Astrocyte (in vitro differentiated cells and primary cell): ENCODE measurements at regions not wholly inside any gene's neighbourhood (a gene's known extent, or its start where the extent isn't known, plus 50 kb on each side); places are given as distances from the start of the nearest gene placed in this dataset.
A peak's percentile ranks its signal among the peaks of the same experiment; 100 is the strongest.

Source experiments
- DNase-seq: peaks from one replicate; pipeline ENCODE4 v3.0.0-alpha.2; 2010; ENCODE audit warnings: low read depth
- FAIRE-seq: peaks from 2 replicates; lab custom pipeline; 2011; peaks lifted over from hg19 to GRCh38; lab: Jason Lieb, UNC
- H2AFZ ChIP-seq: 2 replicates; pipeline ENCODE4 v1.6.0; 2012; ENCODE audit warnings: low read depth, low read length, inconsistent platforms
- H3K27ac ChIP-seq: 2 replicates; pipeline ENCODE4 v1.5.1; 2011; ENCODE audit warnings: low read depth, low read length, inconsistent platforms
- H3K27me3 ChIP-seq: 2 replicates; pipeline ENCODE4 v1.6.0; 2011; ENCODE audit warnings: low read length, inconsistent platforms; ENCODE audit not compliant: insufficient read depth
- H3K36me3 ChIP-seq: 2 replicates; pipeline ENCODE4 v1.5.1; 2011; ENCODE audit warnings: low read length, inconsistent platforms; ENCODE audit not compliant: insufficient read depth
- H3K4me1 ChIP-seq: 2 replicates; pipeline ENCODE4 v1.5.1; 2011; ENCODE audit warnings: low read length, inconsistent platforms; ENCODE audit not compliant: insufficient read depth
- H3K4me2 ChIP-seq: 2 replicates; pipeline ENCODE4 v1.6.0; 2012; ENCODE audit warnings: low read length, inconsistent platforms
- H3K4me3 ChIP-seq: 2 replicates; pipeline ENCODE4 v1.5.1; 2011; ENCODE audit warnings: low read depth, mild to moderate bottlenecking, low read length, inconsistent platforms; ENCODE audit not compliant: insufficient read depth
- H3K79me2 ChIP-seq: 2 replicates; pipeline ENCODE4 v1.6.0; 2012; ENCODE audit warnings: mild to moderate bottlenecking, low read length, inconsistent platforms; ENCODE audit not compliant: insufficient read depth
- H3K9ac ChIP-seq: 2 replicates; pipeline ENCODE4 v1.6.0; 2012; ENCODE audit warnings: mild to moderate bottlenecking, low read length, inconsistent platforms
- H3K9me3 ChIP-seq: 2 replicates; pipeline ENCODE4 v1.5.1; 2012; ENCODE audit warnings: low read depth, mild to moderate bottlenecking, low read length, inconsistent platforms; ENCODE audit not compliant: insufficient read depth
- H4K20me1 ChIP-seq: 2 replicates; pipeline ENCODE4 v1.6.0; 2012; ENCODE audit warnings: low read length, inconsistent platforms; ENCODE audit not compliant: insufficient read depth
- H3K27ac Mint-ChIP-seq: one replicate; pipeline ENCODE4 v1.8.0; 2021; ENCODE audit warnings: mild to moderate bottlenecking, mixed read lengths; ENCODE audit not compliant: unreplicated experiment
- H3K27me3 Mint-ChIP-seq: one replicate; pipeline ENCODE4 v1.8.0; 2021; ENCODE audit warnings: low read depth, mixed read lengths; ENCODE audit not compliant: unreplicated experiment
- H3K36me3 Mint-ChIP-seq: one replicate; pipeline ENCODE4 v1.8.0; 2021; ENCODE audit warnings: low read depth, mixed read lengths; ENCODE audit not compliant: unreplicated experiment
- H3K4me1 Mint-ChIP-seq: one replicate; pipeline ENCODE4 v1.8.0; 2021; ENCODE audit warnings: low read depth, mixed read lengths; ENCODE audit not compliant: unreplicated experiment
- H3K4me3 Mint-ChIP-seq: one replicate; pipeline ENCODE4 v1.8.0; 2021; ENCODE audit warnings: mild to moderate bottlenecking, moderate library complexity, mixed read lengths; ENCODE audit not compliant: unreplicated experiment
- H3K9me3 Mint-ChIP-seq: one replicate; pipeline ENCODE4 v1.8.0; 2021; ENCODE audit warnings: mild to moderate bottlenecking, mixed read lengths; ENCODE audit not compliant: unreplicated experiment
- CTCF ChIP-seq: IDR thresholded peaks from 2 replicates; pipeline ENCODE4 v1.5.1; 2011; ENCODE audit warnings: low read depth, mild to moderate bottlenecking, inconsistent platforms, low read length, moderate library complexity; ENCODE audit not compliant: insufficient read depth
- EZH2 ChIP-seq: IDR thresholded peaks from 2 replicates; pipeline ENCODE4 v1.6.1; 2012; ENCODE audit warnings: mild to moderate bottlenecking, low read length, inconsistent platforms; ENCODE audit not compliant: insufficient read depth

- Histone ChIP-seq H3K9ac (no peak overlapping the region), H3K36me3 (no peaks in the 10 kb centered on the region), H3K4me3 (no peak overlapping the region), H2AFZ (no peak overlapping the region), H3K79me2 (no peaks in the 10 kb centered on the region), H3K4me2 (no peak overlapping the region), H3K4me1 (no peaks in the 10 kb centered on the region), H3K27me3 (no peaks in the 10 kb centered on the region), H3K9me3 (no peaks in the 10 kb centered on the region), H4K20me1 (no peaks in the 10 kb centered on the region), H3K27ac (no peak overlapping the region)
- TF ChIP-seq CTCF, result peak; percentile 26
- TF ChIP-seq EZH2, result no peak
- Mint-ChIP-seq H3K27me3 (peaks cover 24% of the 10 kb centered on the region), H3K9me3 (peaks cover 3% of the 10 kb centered on the region), H3K4me1 (no peaks in the 10 kb centered on the region), H3K36me3 (no peaks in the 10 kb centered on the region), H3K27ac (no peak overlapping the region), H3K4me3 (no peak overlapping the region)
- no peak for FAIRE-seq
- DNase-seq, result peak; percentile 26
Observed at GRCh38 chr1:55478742-55479141, 263.6 kb upstream of the USP24 start.

- Histone ChIP-seq H3K4me1 (no peaks in the 10 kb centered on the region), H2AFZ (no peak overlapping the region), H4K20me1 (no peaks in the 10 kb centered on the region), H3K79me2 (no peaks in the 10 kb centered on the region), H3K36me3 (no peaks in the 10 kb centered on the region), H3K9ac (no peak overlapping the region), H3K4me3 (no peak overlapping the region), H3K27ac (no peak overlapping the region), H3K4me2 (no peak overlapping the region), H3K9me3 (no peaks in the 10 kb centered on the region), H3K27me3 (no peaks in the 10 kb centered on the region)
- TF ChIP-seq EZH2 (no peak), CTCF (no peak)
- H3K27ac Mint-ChIP-seq, result no peak overlapping the region
- no peaks in the 10 kb centered on the region for H3K36me3 Mint-ChIP-seq
- FAIRE-seq (no peak), DNase-seq (no peak)
- peaks cover 3% of the 10 kb centered on the region for H3K9me3 Mint-ChIP-seq
- H3K4me1 Mint-ChIP-seq, result no peaks in the 10 kb centered on the region
- peaks cover 22% of the 10 kb centered on the region for H3K27me3 Mint-ChIP-seq
- H3K4me3 Mint-ChIP-seq, result no peak overlapping the region
Observed at GRCh38 chr1:55477953-55478352, 262.8 kb upstream of the USP24 start.

GRCh38 chr1:55476445-55477015 is 261.4 kb upstream of the USP24 start:
- Histone ChIP-seq H3K4me1 (no peaks in the 10 kb centered on the region), H3K36me3 (no peaks in the 10 kb centered on the region), H3K9ac (no peak overlapping the region), H3K79me2 (no peaks in the 10 kb centered on the region), H3K27ac (no peak overlapping the region), H4K20me1 (no peaks in the 10 kb centered on the region), H3K27me3 (no peaks in the 10 kb centered on the region), H2AFZ (no peak overlapping the region), H3K9me3 (no peaks in the 10 kb centered on the region), H3K4me2 (no peak overlapping the region), H3K4me3 (no peak overlapping the region)
- H3K9me3 Mint-ChIP-seq, result peaks cover 3% of the 10 kb centered on the region
- no peak for DNase-seq
- H3K4me3 Mint-ChIP-seq, result no peak overlapping the region
- peaks cover 21% of the 10 kb centered on the region for H3K27me3 Mint-ChIP-seq
- H3K36me3 Mint-ChIP-seq, result no peaks in the 10 kb centered on the region
- TF ChIP-seq CTCF, result no peak
- no peak for TF ChIP-seq EZH2
- H3K27ac Mint-ChIP-seq, result no peak overlapping the region
- FAIRE-seq, result no peak
- no peaks in the 10 kb centered on the region for H3K4me1 Mint-ChIP-seq
